Activated T-cell treated with anti-CD3 and anti-CD28 coated beads, Interleukin-2, amount 50 U/mL, for 48 hours (primary cell): ENCODE measurements at regions not wholly inside any gene's neighbourhood (a gene's known extent, or its start where the extent isn't known, plus 50 kb on each side); places are given as distances from the start of the nearest gene placed in this dataset.
A peak's percentile ranks its signal among the peaks of the same experiment; 100 is the strongest.

Experiments used
- DNase-seq, 2 experiments: peaks; one replicate each; pipeline ENCODE4 v3.0.0-alpha.2; 2020

- no peak for DNase-seq
These were observed 147.0 kb downstream of the RPAP3 start for GRCh38 chr12:47558625-47559345.

DNA sequence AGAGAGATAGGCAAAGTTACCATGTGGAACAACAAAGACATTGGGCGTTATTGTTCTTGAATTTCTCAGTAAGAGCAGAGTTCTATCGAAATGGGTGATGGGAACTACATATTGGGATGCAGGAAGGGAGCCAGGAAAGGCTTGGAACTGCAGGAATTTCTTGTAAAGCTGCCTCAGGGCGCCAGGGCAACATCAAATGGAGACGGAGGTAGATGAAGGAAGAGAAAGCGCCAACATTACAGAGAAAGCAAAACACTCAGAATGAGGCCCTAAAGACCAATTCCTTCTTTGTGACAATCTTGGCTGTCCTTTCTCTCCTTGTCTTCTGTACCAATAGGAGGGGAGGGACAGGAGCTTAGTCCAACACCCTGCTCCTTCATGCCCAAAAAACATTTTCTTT is 148.4 kb downstream of the RPAP3 start:
- DNase-seq, result no peak

GRCh38 chr12:47556261-47557030 is 149.4 kb downstream of the RPAP3 start:
- DNase-seq, result no peak

- no peak for DNase-seq
These were observed 151.7 kb downstream of the RPAP3 start for GRCh38 chr12:47554046-47554653.

GRCh38 chr12:47553266-47553665 is 152.6 kb downstream of the RPAP3 start:
- DNase-seq, result no peak

DNA sequence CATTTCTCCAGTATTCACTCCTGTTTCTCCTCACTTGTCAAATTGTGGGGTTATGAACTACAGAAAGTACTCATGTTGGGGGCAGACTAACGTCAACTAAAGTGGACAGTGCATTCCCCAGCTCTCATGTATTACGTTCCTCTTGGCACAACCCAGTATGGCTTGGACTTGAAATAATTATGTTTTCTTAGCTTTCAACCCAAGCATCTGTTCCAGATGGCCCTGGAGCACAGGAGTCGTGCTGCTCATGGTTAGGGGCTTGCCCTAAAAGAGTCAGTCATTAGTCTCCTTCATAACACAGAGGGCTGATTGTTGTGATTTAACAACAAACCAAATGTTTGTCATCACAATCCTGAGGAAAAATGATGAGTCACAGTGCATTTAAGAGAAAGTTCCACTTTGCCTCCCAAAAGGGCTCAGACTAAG is 154.4 kb downstream of the RPAP3 start:
- no peak for DNase-seq

DNA sequence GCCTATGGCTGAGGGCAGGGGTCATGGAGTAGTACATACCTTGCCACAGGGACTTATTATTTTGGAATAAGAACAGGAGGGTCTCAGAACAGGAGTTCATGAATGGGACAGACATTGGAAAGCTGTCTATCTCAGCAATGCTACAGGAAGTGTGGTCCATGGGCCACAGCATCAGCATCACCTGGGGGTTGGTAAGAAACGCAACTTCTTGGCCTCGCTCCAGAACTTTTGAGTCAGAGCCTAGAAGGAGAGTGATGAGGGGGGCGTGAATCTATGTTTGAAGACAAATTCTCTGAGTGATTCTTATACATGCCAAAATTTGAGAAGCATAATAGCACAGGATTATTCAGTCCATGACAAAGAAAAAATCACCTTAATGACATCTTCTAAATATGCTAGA is 156.6 kb downstream of the RPAP3 start:
- peak in 1 of 2 experiments; percentile 28 for DNase-seq

DNA sequence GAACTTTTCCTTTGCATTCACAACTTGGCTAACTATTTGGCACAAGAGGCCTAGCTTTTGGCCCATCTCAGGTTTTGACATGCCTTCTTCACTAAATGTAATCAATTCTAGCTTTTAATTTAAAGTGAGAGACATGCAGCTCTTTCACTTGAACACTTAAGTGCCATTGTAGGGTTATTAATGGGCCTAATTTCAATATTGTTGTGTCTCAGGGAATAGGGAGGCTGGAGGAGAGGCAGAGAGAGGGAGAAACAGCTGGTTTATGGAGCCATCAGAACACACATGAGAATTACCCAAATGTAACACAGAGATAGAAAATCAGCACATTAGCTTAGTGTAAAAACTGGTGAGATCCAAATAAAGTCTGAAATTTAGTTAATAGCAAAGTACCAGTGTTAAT is 157.4 kb downstream of the RPAP3 start:
- DNase-seq, result no peak

DNA sequence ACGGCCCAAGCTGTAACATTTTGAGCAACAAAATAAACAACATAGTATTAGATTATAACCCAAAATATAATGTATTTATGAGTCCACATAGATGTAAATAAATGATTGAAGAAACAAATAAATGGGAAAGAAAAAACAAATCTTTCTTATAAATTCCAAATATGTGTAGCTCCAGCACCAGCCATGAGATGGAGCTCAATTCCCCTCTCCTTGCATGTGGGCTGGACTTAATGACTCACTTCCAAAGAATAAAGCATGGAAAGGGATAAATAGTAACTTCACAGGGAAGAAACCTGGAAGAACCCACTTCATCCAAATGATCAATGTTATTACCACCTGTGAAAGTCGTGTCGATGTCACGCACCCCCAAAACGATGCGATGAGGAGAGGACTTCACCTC is 158.8 kb downstream of the RPAP3 start:
- no peak for DNase-seq

- no peak for DNase-seq
These were observed 159.8 kb downstream of the RPAP3 start for GRCh38 chr12:47545938-47546609.

DNA sequence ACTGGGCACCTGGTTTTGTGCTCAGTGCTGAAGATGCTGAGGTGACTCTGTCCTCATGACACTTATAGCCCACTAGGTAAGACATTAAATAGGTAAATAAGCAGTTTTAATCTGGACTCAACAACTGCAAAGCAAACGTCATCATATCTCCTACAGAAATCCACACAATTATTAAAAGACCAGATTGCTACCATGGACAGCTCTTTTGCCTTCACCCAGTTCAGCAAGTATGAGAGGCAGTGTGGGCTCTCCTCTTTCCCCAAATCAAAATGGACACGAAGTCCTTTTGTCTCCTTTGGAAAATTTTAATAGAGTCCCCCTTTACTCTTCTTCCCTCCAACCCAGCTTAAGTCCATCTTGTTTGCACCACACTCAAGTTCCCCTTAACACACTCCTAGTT is 171.1 kb downstream of the RPAP3 start:
- DNase-seq, result no peak

DNA sequence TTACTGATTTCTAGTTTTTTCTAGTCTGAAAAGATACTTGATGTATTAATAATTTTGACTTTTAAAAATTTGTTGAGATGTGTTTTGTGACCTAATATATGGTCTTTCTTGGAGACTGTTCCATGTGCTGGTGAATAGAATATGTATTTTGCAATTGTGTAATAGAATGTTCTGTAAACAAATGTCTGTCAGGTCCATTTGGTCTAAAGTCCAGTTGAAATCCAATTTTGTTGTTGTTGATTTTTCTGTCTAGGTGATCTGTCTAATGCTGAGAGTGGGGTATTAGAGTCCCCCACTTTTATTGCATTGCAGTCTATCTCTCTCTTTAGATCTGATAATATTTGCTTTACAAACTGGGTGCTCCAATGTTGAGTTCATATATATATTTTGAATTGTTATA is 175.8 kb downstream of the RPAP3 start:
- DNase-seq, result no peak

DNA sequence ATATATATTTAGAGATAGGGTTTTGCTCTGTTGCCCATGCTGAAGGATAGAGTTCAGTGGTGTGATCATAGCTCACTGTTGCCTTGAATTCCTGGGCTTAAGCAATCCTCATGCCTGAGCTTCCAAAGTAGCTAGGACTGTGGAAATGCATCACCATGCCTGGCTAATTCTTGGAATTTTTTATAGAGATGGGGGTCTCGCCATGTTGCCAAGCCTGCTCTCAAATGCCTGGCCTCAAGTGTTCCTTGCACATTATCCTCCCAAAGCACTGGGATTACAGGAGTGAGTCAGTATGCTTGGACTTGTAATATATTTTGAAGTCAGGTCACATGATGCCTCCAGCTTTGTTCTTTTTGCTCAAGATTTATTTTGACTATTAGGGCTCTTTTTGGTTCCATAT is 178.0 kb downstream of the RPAP3 start:
- DNase-seq, result no peak

DNA sequence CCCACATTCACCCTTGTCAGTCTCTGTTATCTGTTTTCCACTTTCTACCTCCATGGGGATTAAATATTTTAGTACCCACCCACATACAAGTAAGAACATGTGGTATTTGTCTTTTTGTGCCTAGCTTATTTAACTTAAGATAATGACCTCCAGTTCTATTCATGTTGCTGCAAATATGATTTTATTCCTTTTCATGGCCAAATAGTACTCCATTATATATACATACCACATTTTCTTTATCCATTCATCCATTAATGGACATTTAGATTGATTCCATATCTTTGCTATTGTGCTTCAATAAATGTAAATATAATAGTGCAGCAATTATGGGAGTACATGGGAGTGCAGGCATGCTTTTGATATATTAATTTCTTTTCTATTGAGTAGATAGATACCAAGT is 185.8 kb downstream of the RPAP3 start:
- no peak for DNase-seq

DNA sequence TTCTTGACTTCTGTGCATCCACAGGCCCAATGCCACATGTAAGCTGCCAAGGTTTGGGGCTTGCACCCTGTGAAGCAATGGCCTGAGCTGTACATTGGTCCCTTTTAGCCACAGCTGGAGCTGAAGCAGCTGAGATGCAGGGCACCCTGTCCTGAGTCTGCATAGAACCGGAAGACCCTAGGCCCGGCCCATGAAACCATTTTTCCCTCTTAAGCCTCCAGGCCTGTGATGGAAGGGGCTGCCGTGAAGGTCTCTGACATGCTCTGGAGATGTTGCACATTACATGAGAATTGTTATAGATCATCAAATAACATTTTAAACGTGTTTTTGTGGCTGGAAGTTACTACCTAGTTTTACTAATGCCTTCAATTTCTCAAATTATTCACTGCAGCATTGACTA is 188.7 kb downstream of the RPAP3 start:
- no peak for DNase-seq

GRCh38 chr12:47509398-47509851 is 196.4 kb downstream of the RPAP3 start:
- no peak for DNase-seq

DNA sequence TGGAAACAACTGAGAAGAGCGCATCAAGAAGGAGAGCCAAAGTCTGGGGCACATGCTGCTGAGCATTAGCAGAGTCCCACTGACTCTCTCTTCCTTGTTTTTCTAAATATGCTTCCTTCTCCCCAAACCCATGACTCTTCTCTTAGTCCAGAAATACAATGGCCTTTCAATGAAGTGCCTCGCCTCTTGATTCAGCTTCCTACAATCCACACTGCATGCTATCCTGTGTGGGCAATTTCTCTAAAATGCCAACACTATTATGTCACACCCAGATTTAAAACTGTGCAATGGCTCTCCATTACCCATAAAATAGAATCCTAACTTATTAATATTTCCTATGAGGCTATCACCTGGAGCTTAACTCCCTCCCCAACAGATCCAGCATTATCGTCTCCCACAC is 198.6 kb downstream of the RPAP3 start:
- no peak for DNase-seq

DNA sequence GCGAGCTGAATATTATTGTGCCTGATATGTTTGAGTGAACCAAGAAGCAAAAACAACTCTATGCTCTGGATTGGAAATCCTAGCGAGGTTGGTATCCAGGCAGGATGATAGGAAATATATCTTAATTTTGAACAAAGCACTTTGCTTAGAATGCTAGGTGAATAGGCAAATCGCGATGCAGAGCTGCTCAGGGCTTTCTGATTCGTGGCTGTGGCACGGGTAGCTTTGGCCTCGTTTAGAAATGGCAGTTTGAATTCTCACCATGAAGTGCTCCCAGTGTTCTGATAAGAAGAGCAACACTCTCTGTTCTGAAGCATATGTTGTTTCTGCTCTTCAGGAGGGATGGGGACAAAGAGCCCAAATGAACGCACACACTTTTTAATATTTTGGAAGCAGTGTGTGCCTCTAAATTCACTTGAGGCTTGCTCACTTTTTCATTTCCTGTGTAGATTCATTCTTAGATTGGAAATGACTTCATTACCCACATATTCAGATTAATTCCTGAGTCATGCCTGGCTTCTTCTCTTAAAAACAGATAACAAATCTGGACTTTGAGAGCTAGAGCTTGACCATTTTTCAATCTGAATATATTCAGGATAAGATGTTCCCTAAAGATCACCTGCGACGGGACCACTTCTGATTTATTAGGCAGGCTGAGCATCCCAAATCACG is 200.9 kb downstream of the RPAP3 start:
- peak; percentile 26 to 27 for DNase-seq

GRCh38 chr12:47493801-47494200 is 212.0 kb downstream of the RPAP3 start:
- DNase-seq, result no peak

DNA sequence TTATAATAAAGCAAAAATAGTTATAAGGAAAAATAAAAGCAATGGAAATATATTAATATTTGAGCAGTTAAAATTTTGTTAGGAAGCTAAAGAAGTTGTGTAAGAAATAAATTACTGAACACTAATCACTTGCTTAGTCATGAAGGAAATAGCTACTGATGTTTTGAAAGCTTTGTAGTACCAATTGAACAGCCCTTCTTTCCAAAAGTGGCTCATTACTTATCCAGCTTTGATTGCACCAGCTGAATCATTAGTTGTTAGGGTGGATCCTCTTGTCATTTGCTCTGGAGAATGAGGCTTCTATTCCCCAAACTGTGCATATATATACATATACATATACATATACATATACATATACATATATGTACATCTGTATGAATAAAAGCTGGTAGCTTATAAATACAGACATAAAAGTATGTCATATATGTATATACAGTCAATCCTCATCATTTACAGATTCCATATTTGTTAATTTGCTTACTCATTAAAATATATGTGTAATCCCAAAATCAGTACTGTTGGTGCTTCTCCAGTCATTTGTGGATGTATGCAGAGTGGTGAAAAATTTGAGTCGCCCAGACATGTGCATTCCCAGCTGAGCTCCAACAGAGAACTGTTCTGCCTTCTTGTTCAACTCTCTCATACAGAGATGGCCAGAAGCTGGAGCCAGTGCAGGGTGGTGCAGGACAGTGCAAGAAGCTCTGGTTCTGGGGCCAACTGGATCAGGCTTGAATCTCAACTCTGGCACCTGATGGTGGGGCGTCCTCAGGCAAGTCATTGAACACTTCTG is 214.1 kb downstream of the RPAP3 start:
- no peak for DNase-seq

DNA sequence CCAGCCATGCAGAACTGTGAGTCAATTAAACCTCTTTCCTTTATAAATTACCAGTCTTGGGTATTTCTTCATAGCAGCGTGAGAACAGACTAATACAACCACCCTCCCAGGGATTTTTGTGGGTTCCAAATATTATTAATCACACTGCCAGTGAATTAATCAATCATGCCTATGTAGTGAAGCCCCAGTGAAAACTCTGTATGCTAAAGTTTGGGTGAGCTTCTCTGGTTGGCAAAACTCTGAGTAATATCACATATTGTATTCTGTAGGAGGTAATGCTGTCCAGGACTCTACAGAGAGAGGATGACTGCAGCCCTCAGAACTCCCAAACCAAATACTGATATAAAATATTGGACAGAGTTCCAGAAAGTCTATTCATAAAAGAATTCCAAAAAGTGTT is 216.9 kb downstream of the RPAP3 start:
- no peak for DNase-seq

DNA sequence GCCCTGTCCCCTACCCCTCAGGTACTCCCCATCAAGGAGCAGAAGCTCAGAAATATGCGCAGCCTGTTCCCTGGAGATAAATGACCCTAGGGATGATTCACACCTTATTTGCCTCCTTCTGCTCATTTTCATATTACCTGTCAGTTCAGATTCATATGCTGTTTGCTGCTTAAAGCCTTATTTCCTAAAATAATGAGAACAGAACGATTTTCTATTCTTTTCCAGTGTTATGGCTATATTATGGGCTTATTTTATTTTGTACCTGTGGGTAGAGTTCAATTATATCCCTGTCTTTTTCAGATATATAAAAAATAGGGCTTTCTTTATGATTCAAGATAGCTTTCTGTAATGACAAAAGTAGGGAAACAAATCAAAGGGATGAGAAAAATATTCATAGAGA is 224.8 kb downstream of the RPAP3 start:
- DNase-seq, result no peak
